Neural cell (in vitro differentiated cells): ENCODE measurements at regions not wholly inside any gene's neighbourhood (a gene's known extent, or its start where the extent isn't known, plus 50 kb on each side); places are given as distances from the start of the nearest gene placed in this dataset.

Experiments
- H2AFZ ChIP-seq: fragments of 200-600, 300-800 bp; sonication (generic), shearing (Covaris generic); 2 replicates; pipeline ENCODE4 v1.6.0; 2014; ENCODE audit warnings: low read depth, mild to moderate bottlenecking, antibody characterized with exemption, low read length, moderate library complexity
- H3F3A ChIP-seq: fragments of 200-600 bp; shearing (Covaris generic); 2 replicates; pipeline ENCODE4 v1.6.1; 2016; ENCODE audit warnings: mild to moderate bottlenecking, moderate library complexity, mixed read lengths, antibody characterized with exemption, low read length; ENCODE audit not compliant: insufficient read depth, poor library complexity, severe bottlenecking
- H3K27ac ChIP-seq: fragments of 200-600, 300-800 bp; sonication (generic), shearing (Covaris generic); 2 replicates; pipeline ENCODE4 v1.5.1; 2014; ENCODE audit warnings: mild to moderate bottlenecking, low read length, moderate library complexity
- H3K27me3 ChIP-seq: fragments of 300-800, 200-600 bp; sonication (generic), shearing (Covaris generic); 2 replicates; pipeline ENCODE4 v1.6.0; 2014; ENCODE audit warnings: mild to moderate bottlenecking, low read depth, low read length, moderate library complexity; ENCODE audit not compliant: insufficient read depth
- H3K36me3 ChIP-seq: fragments of 300-800, 200-600 bp; sonication (generic), shearing (Covaris generic); 2 replicates; pipeline ENCODE4 v1.5.1; 2014; ENCODE audit warnings: mild to moderate bottlenecking, antibody characterized with exemption, low read length, moderate library complexity; ENCODE audit not compliant: insufficient read depth
- H3K4me2 ChIP-seq: fragments of 300-800, 200-600 bp; sonication (generic), shearing (Covaris generic); 2 replicates; pipeline ENCODE4 v1.6.0; 2014; ENCODE audit warnings: mild to moderate bottlenecking, low read length
- H3K4me3 ChIP-seq: fragments of 300-800, 200-600 bp; sonication (generic), shearing (Covaris generic); 2 replicates; pipeline ENCODE4 v1.5.1; 2014; ENCODE audit warnings: mild to moderate bottlenecking, low read length, moderate library complexity
- H3K79me2 ChIP-seq: fragments of 200-600 bp; shearing (Covaris generic); replicated peaks from 2 replicates; pipeline ENCODE4 v1.6.0; 2014; ENCODE audit warnings: mild to moderate bottlenecking, low read length, moderate library complexity; ENCODE audit not compliant: insufficient read depth
- H3K9ac ChIP-seq: fragments of 300-800, 200-600 bp; sonication (generic), shearing (Covaris generic); 2 replicates; pipeline ENCODE4 v1.6.1; 2016; ENCODE audit warnings: mild to moderate bottlenecking, low read length, mixed read lengths
- H3K9me2 ChIP-seq: fragments of 200-600 bp; shearing (Covaris generic); 2 replicates; pipeline ENCODE4 v1.6.1; 2016; ENCODE audit warnings: mild to moderate bottlenecking, low read length, mixed read lengths; ENCODE audit not compliant: insufficient read depth
- H3K9me3 ChIP-seq: fragments of 200-600, 300-800 bp; sonication (generic), shearing (Covaris generic); 2 replicates; pipeline ENCODE4 v1.6.1; 2016; ENCODE audit warnings: mild to moderate bottlenecking, mixed run types, low read length, moderate library complexity, mixed read lengths
- H4K20me1 ChIP-seq: fragments of 200-600 bp; shearing (Covaris generic); 2 replicates; pipeline ENCODE4 v1.6.1; 2016; ENCODE audit warnings: mild to moderate bottlenecking, mixed run types; ENCODE audit not compliant: insufficient read depth
- EP300 ChIP-seq: fragments of 450-650 bp; conservative IDR thresholded peaks from 2 replicates; pipeline ENCODE4 v1.6.1; 2014; ENCODE audit warnings: antibody characterized with exemption, mild to moderate bottlenecking, moderate library complexity; ENCODE audit not compliant: poor library complexity, severe bottlenecking
- EZH2 ChIP-seq: fragments of 200-600, 300-800 bp; shearing (Covaris generic), sonication (generic); IDR thresholded peaks from 2 replicates; pipeline ENCODE4 v1.6.1; 2014; ENCODE audit warnings: antibody characterized with exemption, low read length, borderline replicate concordance, mild to moderate bottlenecking; ENCODE audit not compliant: insufficient read depth, poor library complexity, severe bottlenecking
- MXI1 ChIP-seq: fragments of 450-650 bp; conservative IDR thresholded peaks from 2 replicates; pipeline ENCODE4 v1.6.1; 2014; ENCODE audit warnings: antibody characterized with exemption, mild to moderate bottlenecking; ENCODE audit not compliant: poor library complexity, severe bottlenecking
- POLR2AphosphoS5 ChIP-seq: IDR thresholded peaks from 2 replicates; pipeline ENCODE4 v1.6.1; 2012
- RAD21 ChIP-seq: fragments of 450-650 bp; conservative IDR thresholded peaks from 2 replicates; pipeline ENCODE4 v1.6.1; 2014; ENCODE audit warnings: antibody characterized with exemption, mild to moderate bottlenecking, moderate library complexity
- SMC3 ChIP-seq: fragments of 450-650 bp; conservative IDR thresholded peaks from 2 replicates; pipeline ENCODE4 v1.6.1; 2014; ENCODE audit warnings: antibody characterized with exemption, mild to moderate bottlenecking, moderate library complexity; ENCODE audit not compliant: poor library complexity
- TAF1 ChIP-seq: IDR thresholded peaks from 2 replicates; pipeline ENCODE4 v1.6.1; 2012; ENCODE audit warnings: low read depth
- TF ChIP-seq, protein P1 (sequence below): IDR thresholded peaks from 2 replicates; pipeline ENCODE4 v1.6.1; 2012; ENCODE audit warnings: borderline replicate concordance
- TF ChIP-seq, protein P2 (sequence below): fragments of 450-650 bp; IDR thresholded peaks from 2 replicates; pipeline ENCODE4 v1.5.1; 2014; ENCODE audit warnings: antibody characterized with exemption, mild to moderate bottlenecking, moderate library complexity; ENCODE audit not compliant: poor library complexity, severe bottlenecking

DNA sequence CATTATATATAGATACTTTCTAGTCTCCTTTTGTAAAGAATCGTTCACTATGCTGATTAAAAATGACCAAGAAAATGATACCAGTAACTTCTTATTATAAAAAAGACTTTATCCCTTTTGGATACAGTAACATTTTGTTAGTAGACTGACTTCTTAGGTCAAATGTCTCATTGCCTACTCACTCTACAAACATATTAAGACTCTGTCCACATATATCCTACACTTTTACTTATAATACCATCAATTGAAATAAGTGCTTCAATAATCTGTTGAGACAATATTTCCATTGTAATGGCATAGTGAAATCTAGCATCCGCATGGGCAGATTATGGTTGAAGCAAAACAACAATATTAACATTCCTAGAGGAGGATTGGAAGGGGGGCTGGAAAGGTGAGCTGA, 180.6 kb downstream of the ARL4A start:
- no peak overlapping the region for H2AFZ ChIP-seq
- TF ChIP-seq EZH2 = no peak
- no peak for TF ChIP-seq POLR2AphosphoS5
- TF ChIP-seq SMC3 = no peak
- no peak for TF ChIP-seq RAD21
- no peak for TF ChIP-seq TAF1
- TF ChIP-seq MXI1 = no peak
- TF ChIP-seq, protein P1, sequence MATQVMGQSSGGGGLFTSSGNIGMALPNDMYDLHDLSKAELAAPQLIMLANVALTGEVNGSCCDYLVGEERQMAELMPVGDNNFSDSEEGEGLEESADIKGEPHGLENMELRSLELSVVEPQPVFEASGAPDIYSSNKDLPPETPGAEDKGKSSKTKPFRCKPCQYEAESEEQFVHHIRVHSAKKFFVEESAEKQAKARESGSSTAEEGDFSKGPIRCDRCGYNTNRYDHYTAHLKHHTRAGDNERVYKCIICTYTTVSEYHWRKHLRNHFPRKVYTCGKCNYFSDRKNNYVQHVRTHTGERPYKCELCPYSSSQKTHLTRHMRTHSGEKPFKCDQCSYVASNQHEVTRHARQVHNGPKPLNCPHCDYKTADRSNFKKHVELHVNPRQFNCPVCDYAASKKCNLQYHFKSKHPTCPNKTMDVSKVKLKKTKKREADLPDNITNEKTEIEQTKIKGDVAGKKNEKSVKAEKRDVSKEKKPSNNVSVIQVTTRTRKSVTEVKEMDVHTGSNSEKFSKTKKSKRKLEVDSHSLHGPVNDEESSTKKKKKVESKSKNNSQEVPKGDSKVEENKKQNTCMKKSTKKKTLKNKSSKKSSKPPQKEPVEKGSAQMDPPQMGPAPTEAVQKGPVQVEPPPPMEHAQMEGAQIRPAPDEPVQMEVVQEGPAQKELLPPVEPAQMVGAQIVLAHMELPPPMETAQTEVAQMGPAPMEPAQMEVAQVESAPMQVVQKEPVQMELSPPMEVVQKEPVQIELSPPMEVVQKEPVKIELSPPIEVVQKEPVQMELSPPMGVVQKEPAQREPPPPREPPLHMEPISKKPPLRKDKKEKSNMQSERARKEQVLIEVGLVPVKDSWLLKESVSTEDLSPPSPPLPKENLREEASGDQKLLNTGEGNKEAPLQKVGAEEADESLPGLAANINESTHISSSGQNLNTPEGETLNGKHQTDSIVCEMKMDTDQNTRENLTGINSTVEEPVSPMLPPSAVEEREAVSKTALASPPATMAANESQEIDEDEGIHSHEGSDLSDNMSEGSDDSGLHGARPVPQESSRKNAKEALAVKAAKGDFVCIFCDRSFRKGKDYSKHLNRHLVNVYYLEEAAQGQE = no peak
- TF ChIP-seq, protein P2, sequence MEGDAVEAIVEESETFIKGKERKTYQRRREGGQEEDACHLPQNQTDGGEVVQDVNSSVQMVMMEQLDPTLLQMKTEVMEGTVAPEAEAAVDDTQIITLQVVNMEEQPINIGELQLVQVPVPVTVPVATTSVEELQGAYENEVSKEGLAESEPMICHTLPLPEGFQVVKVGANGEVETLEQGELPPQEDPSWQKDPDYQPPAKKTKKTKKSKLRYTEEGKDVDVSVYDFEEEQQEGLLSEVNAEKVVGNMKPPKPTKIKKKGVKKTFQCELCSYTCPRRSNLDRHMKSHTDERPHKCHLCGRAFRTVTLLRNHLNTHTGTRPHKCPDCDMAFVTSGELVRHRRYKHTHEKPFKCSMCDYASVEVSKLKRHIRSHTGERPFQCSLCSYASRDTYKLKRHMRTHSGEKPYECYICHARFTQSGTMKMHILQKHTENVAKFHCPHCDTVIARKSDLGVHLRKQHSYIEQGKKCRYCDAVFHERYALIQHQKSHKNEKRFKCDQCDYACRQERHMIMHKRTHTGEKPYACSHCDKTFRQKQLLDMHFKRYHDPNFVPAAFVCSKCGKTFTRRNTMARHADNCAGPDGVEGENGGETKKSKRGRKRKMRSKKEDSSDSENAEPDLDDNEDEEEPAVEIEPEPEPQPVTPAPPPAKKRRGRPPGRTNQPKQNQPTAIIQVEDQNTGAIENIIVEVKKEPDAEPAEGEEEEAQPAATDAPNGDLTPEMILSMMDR = no peak
- no peak for TF ChIP-seq EP300

DNA sequence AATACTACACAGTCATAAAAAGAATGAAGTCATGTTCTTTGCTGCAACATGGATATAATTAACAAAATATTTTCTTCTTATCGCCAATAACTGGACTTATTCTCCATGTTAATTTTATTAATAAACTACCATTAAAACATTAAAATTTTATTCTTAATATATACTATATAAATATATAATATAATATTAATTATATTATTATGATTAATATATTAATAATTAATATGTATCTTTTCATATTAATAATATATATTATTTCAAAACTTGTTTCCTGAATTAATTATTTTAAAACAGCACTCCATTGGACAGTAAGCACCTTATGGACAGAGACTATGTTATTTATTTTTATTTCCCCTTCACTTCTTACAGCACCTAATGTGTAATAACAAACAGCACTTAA, 182.8 kb downstream of the ARL4A start:
- TF ChIP-seq, protein P1 = no peak
- TF ChIP-seq RAD21 (no peak), POLR2AphosphoS5 (no peak), SMC3 (no peak), MXI1 (no peak), TAF1 (no peak), EZH2 (no peak), EP300 (no peak)
- TF ChIP-seq, protein P2 = no peak
- no peaks in the 10 kb centered on the region for H3K36me3 ChIP-seq
- no peaks in the 10 kb centered on the region for H3F3A ChIP-seq
- H3K9ac ChIP-seq = no peak overlapping the region
- H3K27ac ChIP-seq = no peak overlapping the region
- H3K4me2 ChIP-seq = no peak overlapping the region
- no peak overlapping the region for H2AFZ ChIP-seq
- H3K9me2 ChIP-seq = no peaks in the 10 kb centered on the region
- H3K27me3 ChIP-seq = no peaks in the 10 kb centered on the region
- no peaks in the 10 kb centered on the region for H4K20me1 ChIP-seq
- H3K9me3 ChIP-seq = no peaks in the 10 kb centered on the region
- H3K79me2 ChIP-seq = no peaks in the 10 kb centered on the region
- no peak overlapping the region for H3K4me3 ChIP-seq

More for the DNA sequence above, 180.6 kb downstream of the ARL4A start:
- H3K27me3 ChIP-seq = no peaks in the 10 kb centered on the region
- no peaks in the 10 kb centered on the region for H3K9me3 ChIP-seq
- no peaks in the 10 kb centered on the region for H3K36me3 ChIP-seq
- no peak overlapping the region for H3K27ac ChIP-seq
- no peaks in the 10 kb centered on the region for H3F3A ChIP-seq
- H3K9me2 ChIP-seq = no peaks in the 10 kb centered on the region
- no peaks in the 10 kb centered on the region for H3K79me2 ChIP-seq
- no peak overlapping the region for H3K4me3 ChIP-seq
- H3K4me2 ChIP-seq = no peak overlapping the region
- H3K9ac ChIP-seq = no peak overlapping the region
- H4K20me1 ChIP-seq = no peaks in the 10 kb centered on the region
